HG03442 (cell line): ENCODE measurements at regions not wholly inside any gene's neighbourhood (a gene's known extent, or its start where the extent isn't known, plus 50 kb on each side); places are given as distances from the start of the nearest gene placed in this dataset.

Source experiments
- ATAC-seq: cut with Tn5 transposase; IDR thresholded peaks from one replicate; pipeline ENCODE4 v1.9.1; 2021; ENCODE audit warnings: mild to moderate bottlenecking, moderate library complexity; ENCODE audit not compliant: unreplicated experiment

GRCh38 chr9:78848061-78848460 lies 551.1 kb downstream of the PSAT1 start:
- no peak for ATAC-seq

GRCh38 chr9:78856144-78856543 lies 559.2 kb downstream of the PSAT1 start:
- no peak for ATAC-seq

- ATAC-seq, result no peak
These were observed 559.9 kb downstream of the PSAT1 start for GRCh38 chr9:78856781-78857180.

- ATAC-seq, result no peak
These were observed 560.7 kb downstream of the PSAT1 start for GRCh38 chr9:78857373-78858225.

- no peak for ATAC-seq
These were observed 561.3 kb downstream of the PSAT1 start for GRCh38 chr9:78858266-78858665.

DNA sequence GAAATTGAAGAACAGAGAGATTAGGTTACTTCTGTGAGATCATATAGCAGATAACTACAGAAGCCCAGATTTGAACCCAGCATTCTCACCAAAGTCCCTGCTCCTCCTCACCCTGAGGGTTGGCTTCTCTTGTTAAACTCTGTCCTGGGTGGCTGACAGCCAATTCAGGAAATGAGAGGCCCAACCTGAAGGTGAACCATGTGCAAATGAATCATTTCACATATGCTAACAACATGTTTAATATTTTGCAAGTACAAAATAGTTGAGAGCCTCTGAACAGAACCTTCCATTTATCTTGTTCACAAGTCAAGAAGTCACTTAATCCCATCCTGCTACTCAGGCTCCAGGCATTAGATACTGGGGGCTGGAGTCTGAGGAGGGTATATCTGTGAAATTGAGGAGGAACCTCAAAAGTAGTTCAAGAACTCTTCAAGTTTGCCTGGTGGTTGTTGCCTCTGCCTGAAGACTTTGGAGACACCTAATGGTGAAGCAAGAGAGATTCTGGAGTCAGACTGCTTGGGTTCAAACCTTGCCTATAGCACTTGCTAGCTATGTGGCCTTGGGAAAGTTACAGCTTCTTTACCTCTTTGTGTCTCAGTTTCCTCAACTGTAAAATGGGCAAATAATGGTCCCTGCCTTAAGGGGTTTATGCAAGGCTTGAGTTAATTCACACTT lies 564.0 kb downstream of the PSAT1 start:
- ATAC-seq, result no peak

DNA sequence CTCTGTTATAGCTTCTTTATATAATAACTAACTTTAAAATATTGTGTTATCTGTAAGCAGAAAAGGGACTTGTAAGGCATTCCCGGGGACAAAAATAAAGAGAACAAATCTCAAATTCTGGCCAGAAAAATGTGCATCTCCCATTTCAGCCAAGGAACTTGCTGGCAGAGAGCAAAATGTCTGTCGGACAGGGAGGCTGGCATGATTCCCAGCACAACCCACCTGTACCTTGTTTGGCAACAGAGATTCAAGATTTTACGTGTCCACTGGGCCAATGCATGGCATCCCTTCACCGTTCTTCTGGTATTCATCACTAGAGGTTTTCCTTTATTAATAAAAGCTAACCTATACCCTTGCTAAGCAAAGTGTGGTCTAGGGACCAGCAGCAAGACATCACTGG lies 566.6 kb downstream of the PSAT1 start:
- no peak for ATAC-seq

- ATAC-seq, result no peak
These were observed 568.8 kb downstream of the PSAT1 start for GRCh38 chr9:78865737-78866136.

DNA sequence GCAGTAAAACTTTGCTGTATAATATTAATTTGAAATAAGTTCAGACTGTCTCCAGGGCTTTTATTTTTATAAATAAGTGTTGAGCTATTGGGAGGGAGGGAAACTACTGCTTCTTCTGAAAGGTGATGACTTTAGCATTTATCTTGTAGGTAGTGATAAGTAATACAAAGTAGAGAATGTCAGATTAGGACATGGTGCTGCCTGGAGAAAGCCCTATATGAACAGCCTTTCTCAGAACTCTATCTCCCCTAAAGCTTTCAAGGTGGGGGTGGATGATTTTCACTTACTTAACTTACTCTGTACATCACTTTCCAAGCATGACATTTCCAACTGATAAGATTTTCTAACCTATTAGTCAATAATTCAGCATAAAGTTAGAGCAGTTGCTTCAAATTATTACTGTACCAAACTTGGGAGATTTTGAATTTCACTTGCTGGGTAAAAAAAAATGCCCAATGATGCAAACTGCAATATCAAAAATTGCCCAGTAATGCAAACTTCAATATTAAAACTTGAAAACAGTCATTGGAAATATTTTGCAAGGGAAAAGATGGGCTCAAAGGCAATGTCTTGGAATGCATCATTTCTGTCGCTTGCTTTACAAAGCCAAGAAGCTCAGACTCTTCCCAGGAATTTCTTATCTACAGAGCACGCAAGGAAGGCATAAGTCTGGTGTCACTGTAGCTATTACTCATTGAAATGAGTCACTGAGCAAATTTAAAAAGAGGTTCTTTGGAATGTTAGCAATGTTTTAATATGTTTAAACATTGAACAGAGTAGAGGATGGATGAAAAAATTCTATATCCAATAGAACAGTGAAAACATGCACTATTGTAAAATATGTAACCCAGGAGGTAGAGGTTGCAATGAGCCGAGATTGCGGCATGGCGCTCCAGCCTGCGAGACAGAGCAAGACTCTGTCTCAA lies 569.5 kb downstream of the PSAT1 start:
- ATAC-seq, result no peak

DNA sequence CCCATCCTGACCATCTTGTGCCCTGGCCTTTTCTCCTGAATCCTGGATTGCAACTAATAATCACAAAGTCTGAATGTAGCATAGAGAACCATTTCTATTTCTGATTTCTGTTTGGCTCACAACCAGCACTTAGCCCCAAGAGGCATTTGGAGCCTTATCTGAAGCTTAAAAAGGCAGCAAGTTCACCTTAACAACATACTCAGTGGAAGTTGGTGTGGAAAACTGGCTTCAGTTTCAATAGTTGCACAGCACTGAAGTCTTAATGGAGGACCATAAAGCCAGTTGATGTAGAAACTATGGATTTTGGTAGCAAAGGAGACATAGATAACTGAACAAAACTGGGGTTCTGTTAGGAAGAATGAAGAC lies 574.1 kb downstream of the PSAT1 start:
- ATAC-seq, result no peak

- ATAC-seq, result no peak
These were observed 574.8 kb downstream of the PSAT1 start for GRCh38 chr9:78871452-78872331.

DNA sequence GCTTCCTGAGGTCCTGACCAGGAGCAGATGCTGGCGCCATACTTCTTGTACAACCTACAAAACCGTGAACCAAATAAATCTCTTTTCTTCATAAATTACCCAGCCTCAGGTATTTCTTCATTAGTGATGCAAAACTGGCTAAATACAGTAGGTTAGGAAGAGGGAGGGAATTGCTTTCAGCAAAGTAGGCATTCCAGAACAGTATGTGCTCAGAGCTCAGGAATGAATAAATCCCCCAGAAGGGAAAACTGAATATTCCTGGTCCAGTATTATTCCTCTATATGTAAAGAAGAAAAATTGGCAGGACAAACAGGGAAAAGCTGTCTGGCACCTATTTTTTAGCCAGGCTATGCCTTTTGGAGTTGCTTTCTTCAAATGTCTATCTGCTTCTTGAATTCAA lies 577.1 kb downstream of the PSAT1 start:
- ATAC-seq, result no peak

GRCh38 chr9:78879324-78880100 lies 582.6 kb downstream of the PSAT1 start:
- no peak for ATAC-seq

DNA sequence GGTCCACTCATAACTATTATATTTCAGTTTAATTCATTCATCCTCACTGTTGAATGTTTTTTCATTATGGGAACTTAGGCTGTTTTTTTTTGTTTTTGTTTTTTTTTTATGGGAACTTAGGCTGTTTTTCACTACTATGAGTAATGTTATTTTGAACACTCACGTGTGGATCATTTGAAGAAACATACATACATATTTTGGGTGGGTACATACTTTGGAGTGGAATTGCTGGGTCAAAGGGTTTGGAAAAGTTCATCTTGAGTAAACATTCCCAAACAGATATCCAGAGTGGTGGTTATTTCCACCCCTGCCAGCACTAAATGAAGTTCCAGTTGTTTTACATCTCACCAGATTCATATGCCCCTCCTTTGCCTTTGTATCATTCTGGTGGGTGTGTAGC lies 584.4 kb downstream of the PSAT1 start:
- no peak for ATAC-seq

DNA sequence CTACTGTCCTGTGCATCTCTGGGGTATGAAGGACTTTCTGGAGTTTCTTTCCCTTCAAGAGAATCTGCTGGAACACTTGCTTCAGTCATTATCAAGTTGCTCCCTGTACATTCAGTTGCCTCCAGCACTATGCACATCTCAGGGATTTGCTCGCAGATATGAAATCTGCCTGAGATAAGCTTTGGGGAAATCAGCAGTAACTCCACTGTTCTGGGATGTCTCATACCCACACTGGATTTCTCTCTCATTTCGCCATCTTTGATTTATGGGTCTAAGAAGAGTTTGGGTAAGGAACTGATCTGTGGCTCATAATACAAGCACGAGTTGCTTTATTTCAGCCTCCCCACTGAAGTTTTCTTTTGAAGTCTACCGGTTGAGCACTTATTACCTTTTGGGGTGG lies 585.6 kb downstream of the PSAT1 start:
- ATAC-seq, result no peak

DNA sequence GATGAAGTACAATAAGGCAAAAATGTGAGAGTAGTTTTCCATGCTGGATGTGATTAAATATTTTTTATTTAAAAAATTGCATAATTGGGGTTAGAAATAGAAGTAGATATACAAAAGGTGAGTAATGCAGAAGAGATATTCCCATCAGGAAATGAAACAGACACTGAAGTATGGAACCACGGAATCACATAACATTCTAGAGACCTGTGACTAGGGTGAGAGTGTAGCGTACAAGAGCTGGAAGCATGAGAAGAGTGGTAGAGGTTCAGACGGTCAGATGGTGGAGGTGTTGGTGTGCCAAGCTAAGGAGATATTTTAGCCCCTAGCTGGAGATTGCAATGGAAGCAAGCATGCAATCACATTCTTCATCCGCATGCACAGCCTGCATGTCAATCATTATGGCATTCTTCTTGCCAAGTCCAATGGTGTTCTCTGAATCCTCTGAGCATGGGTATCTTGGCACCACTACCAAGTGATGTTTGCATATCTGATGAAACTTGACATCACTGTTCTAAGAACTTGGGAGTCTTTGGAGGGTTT lies 587.8 kb downstream of the PSAT1 start:
- no peak for ATAC-seq

- ATAC-seq, result no peak
These were observed 595.3 kb downstream of the PSAT1 start for GRCh38 chr9:78892182-78892581.

DNA sequence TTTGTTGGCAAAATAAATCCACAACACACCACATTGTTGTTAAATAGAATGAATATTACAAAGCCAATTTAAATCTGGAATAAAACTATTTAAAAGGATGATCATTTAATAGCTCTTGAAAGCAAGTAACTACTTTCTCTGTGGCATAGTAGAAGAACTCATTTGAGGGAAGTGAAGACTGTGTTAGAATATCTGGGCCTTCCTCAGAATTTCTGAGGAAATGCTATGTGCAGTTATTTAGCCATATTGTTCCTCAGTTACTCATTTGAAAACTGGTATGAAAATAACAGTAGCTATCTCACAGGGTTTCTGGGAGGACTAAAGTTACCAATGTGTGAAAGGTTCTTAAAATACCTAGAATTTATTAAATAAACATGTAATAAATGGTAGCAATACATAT lies 595.8 kb downstream of the PSAT1 start:
- ATAC-seq, result no peak

GRCh38 chr9:78893774-78894401 lies 597.0 kb downstream of the PSAT1 start:
- ATAC-seq, result no peak
